GM19351 (cell line): ENCODE measurements at regions not wholly inside any gene's neighbourhood (a gene's known extent, or its start where the extent isn't known, plus 50 kb on each side); places are given as distances from the start of the nearest gene placed in this dataset.

Source experiments
- ATAC-seq: cut with Tn5 transposase; IDR thresholded peaks from one replicate; pipeline ENCODE4 v1.9.1; 2021; ENCODE audit warnings: mild to moderate bottlenecking, moderate library complexity; ENCODE audit not compliant: unreplicated experiment

GRCh38 chr3:14334936-14335335, 67.5 kb upstream of the SLC6A6 start:
- no peak for ATAC-seq

GRCh38 chr3:14335774-14336748, 66.3 kb upstream of the SLC6A6 start:
- ATAC-seq, result no peak

GRCh38 chr3:14336749-14337598, 65.4 kb upstream of the SLC6A6 start:
- no peak for ATAC-seq

- ATAC-seq, result no peak
Measured at GRCh38 chr3:14337828-14338227, 64.6 kb upstream of the SLC6A6 start.

- ATAC-seq, result no peak
Measured at GRCh38 chr3:14338242-14338641, 64.2 kb upstream of the SLC6A6 start.

- ATAC-seq, result no peak
Measured at GRCh38 chr3:14338898-14339458, 63.4 kb upstream of the SLC6A6 start.

- no peak for ATAC-seq
Measured at GRCh38 chr3:14340960-14341708, 61.3 kb upstream of the SLC6A6 start.

- no peak for ATAC-seq
Measured at GRCh38 chr3:14343338-14344112, 58.9 kb upstream of the SLC6A6 start.

GRCh38 chr3:14344351-14344750, 58.1 kb upstream of the SLC6A6 start:
- ATAC-seq, result no peak

- no peak for ATAC-seq
Measured at GRCh38 chr3:14345496-14346150, 56.8 kb upstream of the SLC6A6 start.

GRCh38 chr3:14346191-14346590, 56.2 kb upstream of the SLC6A6 start:
- no peak for ATAC-seq

- no peak for ATAC-seq
Measured at GRCh38 chr3:14346642-14347041, 55.8 kb upstream of the SLC6A6 start.

- ATAC-seq, result no peak
Measured at GRCh38 chr3:14347110-14347509, 55.3 kb upstream of the SLC6A6 start.

- no peak for ATAC-seq
Measured at GRCh38 chr3:14351617-14352001, 50.8 kb upstream of the SLC6A6 start.

- peak; percentile 56 for ATAC-seq
Measured at GRCh38 chr3:14352002-14352627, 50.3 kb upstream of the SLC6A6 start.
